ENCODE measurements at regions not wholly inside any gene's neighbourhood (a gene's known extent, or its start where the extent isn't known, plus 50 kb on each side); places are given as distances from the start of the nearest gene placed in this dataset.

DNA sequence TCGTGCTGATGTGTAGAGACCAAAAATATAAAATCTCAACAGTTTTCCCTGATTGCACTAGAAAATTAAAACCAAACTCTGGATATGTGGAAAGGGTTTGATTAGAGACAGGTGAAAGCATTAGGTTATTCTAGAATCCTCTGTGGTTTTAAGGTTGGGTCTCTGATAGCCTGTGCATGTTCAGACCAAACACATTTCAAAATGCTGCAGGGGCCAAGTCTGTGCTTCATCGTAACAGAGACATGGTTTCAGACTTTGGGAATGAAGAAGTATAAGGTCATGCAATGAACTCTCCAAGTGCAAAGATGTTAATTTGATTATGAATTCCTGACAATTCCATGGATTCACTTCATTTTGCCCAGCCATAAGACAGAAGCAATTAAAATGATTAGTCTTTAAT is 261.0 kb upstream of the KCNJ16 start:
- ATAC-seq (no peak), DNase-seq (no peak), FAIRE-seq (no peak)
- 57 to 67% methylated on average over 2 of the region's 2 CpGs for WGBS, 2 donors
- H3K4me1 ChIP-seq = no peaks in the 10 kb centered on the region
- no peaks in the 10 kb centered on the region for H3K27me3 ChIP-seq
- intact Hi-C loops (cut with DNase I) = no loop called here
- TF ChIP-seq CTCF (IDR thresholded peaks at IDR 0.05) = no peak
- no peaks in the 10 kb centered on the region for H3K9me3 ChIP-seq
- H3K27ac ChIP-seq = no peak overlapping the region
- no peak overlapping the region for H3K4me3 ChIP-seq
- no peaks in the 10 kb centered on the region for H3K36me3 ChIP-seq

DNA sequence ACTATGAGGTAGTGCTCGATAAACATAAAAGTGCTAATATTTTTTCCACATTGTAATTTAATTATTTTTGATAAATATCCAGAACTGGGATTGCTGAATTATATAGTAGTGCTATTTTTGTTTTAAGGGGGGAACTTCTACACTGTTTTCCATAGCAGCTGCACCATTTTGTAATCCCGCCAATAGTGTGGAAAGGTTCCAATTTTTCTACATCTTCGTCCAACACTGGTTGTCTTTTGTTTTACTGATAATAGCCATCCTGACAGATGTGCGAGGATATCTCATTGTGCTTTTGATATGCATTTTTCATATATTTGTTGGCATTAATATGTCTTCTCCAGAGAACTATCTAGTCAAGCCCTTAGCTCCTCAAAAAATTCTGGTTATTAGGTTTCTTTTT is 259.6 kb upstream of the KCNJ16 start:
- DNase-seq (no peak), FAIRE-seq (no peak), ATAC-seq (no peak)
- no peak overlapping the region for H3K27ac ChIP-seq
- intact Hi-C loops (cut with DNase I) = no loop called here
- 72 to 83% methylated on average over 4 of the region's 4 CpGs for WGBS, 2 donors
- no peaks in the 10 kb centered on the region for H3K27me3 ChIP-seq
- H3K4me3 ChIP-seq = no peak overlapping the region
- no peaks in the 10 kb centered on the region for H3K9me3 ChIP-seq
- no peaks in the 10 kb centered on the region for H3K36me3 ChIP-seq
- H3K4me1 ChIP-seq = no peaks in the 10 kb centered on the region
- TF ChIP-seq CTCF (IDR thresholded peaks at IDR 0.05) = no peak

- no peak for DNase-seq
- Histone ChIP-seq H3K27me3 (no peaks in the 10 kb centered on the region), H3K36me3 (no peaks in the 10 kb centered on the region), H3K9me3 (no peaks in the 10 kb centered on the region), H3K4me3 (no peak overlapping the region), H3K27ac (no peak overlapping the region), H3K4me1 (no peaks in the 10 kb centered on the region)
- no peak for ATAC-seq
- FAIRE-seq = no peak
- intact Hi-C loops (cut with DNase I) = no loop called here
- 63 to 73% methylated on average over 6 of the region's 6 CpGs for WGBS, 2 donors
- no peak for TF ChIP-seq CTCF (IDR thresholded peaks at IDR 0.05)
These were observed 256.6 kb upstream of the KCNJ16 start for GRCh38 chr17:69818467-69818866.

GRCh38 chr17:69819316-69820087 is 255.5 kb upstream of the KCNJ16 start:
- no peaks in the 10 kb centered on the region for H3K4me1 ChIP-seq
- WGBS, 2 donors = 76 to 78% methylated on average over 5 of the region's 5 CpGs
- no peaks in the 10 kb centered on the region for H3K36me3 ChIP-seq
- FAIRE-seq (no peak), ATAC-seq (no peak), DNase-seq (no peak)
- no peaks in the 10 kb centered on the region for H3K9me3 ChIP-seq
- H3K27me3 ChIP-seq = no peaks in the 10 kb centered on the region
- H3K27ac ChIP-seq = no peak overlapping the region
- TF ChIP-seq CTCF (IDR thresholded peaks at IDR 0.05) = no peak
- no peak overlapping the region for H3K4me3 ChIP-seq
- intact Hi-C loops (cut with DNase I) = no loop called here

DNA sequence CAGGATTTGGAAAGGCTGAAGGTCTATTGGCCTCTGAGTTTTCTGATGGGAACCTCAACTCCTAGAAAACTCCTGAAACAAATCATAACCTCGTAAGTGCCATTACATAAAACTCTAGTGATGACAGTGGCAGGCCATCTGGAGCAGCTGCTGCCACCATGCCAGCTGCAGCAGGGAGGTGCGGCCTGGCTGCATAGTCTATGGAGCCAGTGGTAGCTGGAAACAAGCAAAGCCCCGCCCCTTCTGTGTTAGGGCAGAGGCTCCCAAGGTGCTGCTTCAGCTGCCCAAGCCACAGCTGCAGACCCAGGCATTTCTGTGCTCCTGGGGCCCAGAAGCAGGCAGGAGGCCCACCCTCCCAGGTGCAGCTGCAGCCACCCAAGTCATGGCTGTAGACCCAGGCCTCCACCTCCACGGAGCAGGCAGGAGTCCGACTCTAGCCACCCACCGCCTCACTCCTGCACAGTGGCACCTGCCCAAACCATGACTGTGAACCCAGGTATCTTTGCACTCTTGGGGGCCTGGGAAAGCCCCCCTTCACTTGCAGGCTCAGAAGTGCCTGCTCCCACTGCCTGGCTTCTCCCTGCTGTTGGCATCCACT is 254.1 kb upstream of the KCNJ16 start:
- Histone ChIP-seq H3K27ac (no peak overlapping the region), H3K27me3 (no peaks in the 10 kb centered on the region), H3K4me1 (no peaks in the 10 kb centered on the region), H3K4me3 (no peak overlapping the region), H3K36me3 (no peaks in the 10 kb centered on the region), H3K9me3 (no peaks in the 10 kb centered on the region)
- 89% methylated on average over 5 to 6 of the region's 6 CpGs for WGBS, 2 donors
- intact Hi-C loops (cut with DNase I) = no loop called here
- no peak for ATAC-seq
- FAIRE-seq = no peak
- DNase-seq = peak in 1 of 6 donors; percentile 42
- no peak for TF ChIP-seq CTCF (IDR thresholded peaks at IDR 0.05)
